SIG-M5 (cell line): ENCODE measurements at regions not wholly inside any gene's neighbourhood (a gene's known extent, or its start where the extent isn't known, plus 50 kb on each side); places are given as distances from the start of the nearest gene placed in this dataset.

ENCODE experiments used
- DNase-seq: peaks from one replicate; lab custom pipeline; 2025; lab: John Stamatoyannopoulos, UW

DNA sequence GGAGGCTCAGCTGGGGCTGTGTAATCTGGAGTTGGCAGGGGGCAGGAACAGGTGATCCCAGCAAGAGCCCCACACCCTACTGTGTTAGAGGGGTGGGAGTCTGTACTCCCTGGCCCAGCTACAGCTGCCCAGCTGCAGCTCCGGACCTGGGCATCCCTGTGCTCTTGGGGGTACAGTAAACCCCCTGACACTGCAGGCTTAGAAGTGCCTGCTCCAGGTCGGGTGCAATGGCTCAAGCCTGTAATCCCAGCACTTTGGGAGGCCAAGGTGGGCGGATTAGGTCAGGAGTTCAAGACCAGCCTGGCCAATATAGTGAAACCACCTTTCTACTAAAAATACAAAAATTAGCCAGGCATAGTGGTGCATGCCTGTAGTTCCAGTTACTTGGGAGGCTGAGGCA, 1228.6 kb upstream of the EYS start:
- DNase-seq = no peak

DNA sequence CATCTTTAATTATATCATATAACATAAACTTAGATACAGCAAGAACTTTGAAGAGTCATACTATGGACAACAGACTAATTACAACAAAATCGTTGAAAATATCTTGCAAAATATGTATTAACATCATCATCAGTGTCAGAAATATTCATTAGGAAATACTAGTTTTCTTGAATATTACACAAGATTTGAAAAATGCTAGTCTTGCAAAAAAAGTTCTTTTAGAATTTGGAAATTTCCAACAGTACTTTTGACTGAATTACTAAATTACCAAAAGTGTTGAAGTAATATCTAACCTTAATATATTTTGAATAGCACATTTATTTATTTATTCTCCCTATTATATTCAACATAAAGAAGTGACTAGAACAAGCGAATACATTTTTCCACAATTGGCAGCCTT, 1224.8 kb upstream of the EYS start:
- DNase-seq = no peak

DNA sequence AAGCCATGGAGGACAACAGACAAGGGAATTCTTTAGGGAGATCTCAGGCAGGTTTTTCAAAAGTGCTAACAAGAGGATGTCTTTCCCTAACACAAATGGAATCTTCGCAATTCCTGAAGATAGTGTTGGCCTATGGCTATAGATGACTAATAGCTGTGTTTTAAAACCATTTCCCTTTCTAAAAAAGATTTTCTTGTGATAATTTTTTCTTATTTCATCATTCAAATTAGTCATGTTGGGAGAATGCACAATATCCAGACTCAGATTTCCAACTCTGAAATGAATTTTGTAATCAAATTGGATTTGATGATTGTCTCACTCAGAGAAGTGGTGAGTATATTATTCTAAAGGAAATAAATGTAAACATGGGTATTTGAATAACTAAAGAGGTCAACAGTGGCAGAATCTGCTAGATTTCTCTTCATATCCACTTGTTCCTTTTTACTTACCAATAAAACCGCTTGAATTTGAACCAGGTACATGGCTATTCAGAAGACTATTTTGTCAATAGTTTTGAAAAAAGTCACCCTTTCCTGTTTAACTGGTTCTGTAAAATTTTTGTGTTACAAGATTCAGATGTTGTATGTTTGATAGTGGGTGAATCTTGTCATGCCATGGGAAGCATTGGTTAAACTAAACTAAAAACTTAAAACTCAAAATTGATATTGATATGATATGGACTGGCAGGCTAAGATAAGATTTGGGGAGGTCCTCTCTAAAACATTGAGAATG, 1223.7 kb upstream of the EYS start:
- no peak for DNase-seq

DNA sequence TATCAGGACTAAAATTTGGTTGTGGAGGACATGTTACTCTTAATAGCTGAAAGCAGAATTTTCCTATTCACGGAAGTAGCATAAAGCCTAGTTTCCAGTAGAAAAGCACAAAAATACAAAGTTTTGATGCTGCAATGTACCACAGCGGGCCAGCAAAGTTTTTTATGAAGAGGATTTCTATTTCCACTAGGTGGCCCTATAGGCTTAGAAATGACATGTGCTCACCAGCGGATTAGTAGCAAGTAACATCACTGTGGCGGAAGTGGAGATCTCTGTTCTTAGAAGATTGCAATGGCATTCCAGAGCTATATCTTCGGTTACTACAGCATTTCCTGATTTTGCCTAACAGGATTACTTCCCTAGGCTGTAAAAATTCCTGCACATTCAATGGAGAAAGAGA, 1219.0 kb upstream of the EYS start:
- no peak for DNase-seq

DNA sequence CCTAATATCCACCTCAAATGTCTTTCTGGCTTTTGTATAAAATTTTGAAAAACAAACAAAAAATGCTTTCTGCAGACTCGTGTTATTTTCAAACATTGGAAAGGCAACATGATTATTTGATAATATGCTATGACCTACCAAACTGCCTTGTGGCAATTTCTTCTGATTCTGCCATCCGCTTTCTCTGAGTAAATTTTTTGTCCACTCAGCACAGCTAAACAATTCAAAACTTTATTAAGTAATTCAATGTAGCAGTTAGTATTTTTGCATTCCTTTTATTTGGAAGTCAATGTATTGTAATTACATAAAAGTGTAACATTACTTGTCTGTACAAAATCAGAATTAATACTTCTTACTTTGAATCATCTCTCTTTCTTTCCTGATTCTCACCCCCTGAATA, 1206.6 kb upstream of the EYS start:
- DNase-seq = no peak

DNA sequence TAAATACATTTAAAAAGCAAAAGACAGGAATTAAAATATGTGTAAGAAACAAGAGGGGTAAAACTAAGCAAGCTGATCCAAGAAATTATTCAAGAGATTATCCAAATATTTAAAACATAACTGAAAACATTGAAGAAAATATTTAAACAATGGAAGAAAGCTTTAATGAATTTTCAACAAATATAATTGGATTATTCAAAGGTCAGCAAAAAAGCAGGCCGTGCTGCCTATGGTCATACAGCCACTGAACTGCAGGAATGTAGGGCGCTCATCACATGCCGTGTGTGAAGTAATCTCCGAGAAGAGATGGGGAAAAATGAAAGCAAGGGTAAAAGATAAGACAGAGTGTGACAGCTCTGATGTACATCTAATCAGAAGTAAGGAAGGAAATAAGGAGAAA, 1195.4 kb upstream of the EYS start:
- DNase-seq = no peak

DNA sequence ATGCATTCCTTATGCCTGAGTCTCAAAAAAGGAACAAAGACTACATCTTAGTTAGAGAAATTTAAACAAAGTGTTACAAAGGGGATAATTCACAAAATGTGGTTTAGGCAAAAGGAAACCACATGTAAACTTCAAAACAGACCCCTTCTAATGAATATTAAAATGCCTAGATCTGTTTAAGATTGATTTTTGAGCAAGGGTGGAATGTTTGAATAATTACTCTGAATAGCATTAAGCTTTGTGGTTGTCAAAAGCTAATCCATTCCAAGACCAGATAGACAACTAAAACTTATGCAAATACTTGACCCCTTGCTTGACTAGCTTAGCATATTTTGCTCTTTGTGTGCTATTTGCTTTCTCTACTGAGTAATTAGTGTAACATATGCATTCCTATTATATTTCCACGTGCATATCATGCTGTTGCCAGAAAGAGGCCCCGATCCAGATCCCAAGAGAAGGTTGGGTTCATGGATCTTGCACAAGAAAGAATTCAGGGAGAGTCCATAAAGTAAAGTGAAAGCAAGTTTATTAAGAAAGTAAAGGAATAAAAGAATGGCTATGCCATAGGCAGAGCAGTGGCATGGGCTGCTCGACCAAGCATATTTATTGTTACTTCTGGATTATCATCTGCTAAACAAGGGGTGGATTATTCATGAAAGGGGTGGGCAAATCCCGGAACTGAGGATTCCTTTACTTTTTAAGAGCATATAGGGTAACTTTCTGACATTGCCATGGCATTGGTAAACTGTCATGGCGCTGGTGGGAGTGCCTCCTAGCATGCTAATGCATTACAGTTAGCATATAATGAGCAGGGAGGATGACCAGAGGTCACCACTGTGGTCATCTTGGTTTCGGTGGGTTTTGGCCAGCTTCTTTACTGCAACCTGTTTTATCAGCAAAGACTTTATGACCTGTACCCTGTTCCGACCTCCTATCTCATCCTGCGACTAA, 1193.4 kb upstream of the EYS start:
- DNase-seq = no peak

DNA sequence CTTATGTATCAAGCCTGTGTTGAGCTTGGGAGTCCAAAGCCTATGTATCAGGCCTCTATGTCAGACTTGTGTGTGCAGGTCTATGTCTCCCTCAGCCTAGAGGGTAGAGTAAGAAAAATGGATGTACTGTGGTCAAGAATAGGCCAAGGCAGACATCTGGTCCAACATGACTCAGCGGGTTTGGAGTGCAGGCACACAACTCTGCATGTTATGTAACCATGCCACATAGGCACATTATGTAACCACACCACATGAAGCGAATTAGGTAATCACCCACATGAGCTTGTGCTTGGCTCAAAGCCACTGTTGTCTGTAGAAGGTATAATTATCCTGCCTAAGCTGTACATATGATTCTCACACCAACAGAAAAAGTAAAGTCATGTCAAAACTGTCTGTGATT, 1190.5 kb upstream of the EYS start:
- no peak for DNase-seq

DNA sequence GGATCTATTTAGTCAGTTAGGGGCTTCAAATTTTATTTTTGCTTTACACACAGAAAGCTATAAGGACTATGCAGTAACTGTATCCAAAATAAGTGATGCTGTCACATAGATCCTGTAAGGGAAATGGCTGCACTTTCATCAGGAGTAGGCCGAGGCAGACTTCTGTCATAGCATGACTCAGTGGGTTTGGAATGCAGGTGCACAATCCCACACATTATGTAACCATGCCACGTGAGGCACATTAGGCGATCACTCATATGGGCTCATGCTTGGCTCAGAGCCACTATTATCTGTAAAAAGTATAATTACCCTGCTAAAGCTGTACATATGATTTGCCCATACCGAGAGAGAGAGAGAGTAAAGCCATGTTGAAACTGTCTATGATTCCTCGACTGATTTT, 1189.4 kb upstream of the EYS start:
- DNase-seq = no peak

DNA sequence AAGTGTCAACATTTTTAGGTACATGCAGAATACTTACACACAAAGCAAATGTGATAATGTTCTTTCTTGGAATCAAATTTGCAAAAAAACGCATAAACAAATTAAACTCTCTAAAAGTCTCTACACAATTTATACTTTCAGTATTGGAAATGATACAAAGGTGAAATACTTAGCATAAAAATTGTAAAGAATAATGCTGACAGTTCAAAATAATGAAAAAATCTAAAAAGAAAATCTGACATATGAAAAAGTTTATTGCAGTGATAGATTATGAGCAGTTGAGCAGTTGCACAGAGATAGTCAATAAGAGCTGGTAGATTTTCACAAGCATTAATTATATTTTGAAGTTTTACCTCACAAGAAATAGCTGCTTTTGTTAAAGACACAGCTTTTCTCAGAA, 1176.4 kb upstream of the EYS start:
- DNase-seq = no peak

DNA sequence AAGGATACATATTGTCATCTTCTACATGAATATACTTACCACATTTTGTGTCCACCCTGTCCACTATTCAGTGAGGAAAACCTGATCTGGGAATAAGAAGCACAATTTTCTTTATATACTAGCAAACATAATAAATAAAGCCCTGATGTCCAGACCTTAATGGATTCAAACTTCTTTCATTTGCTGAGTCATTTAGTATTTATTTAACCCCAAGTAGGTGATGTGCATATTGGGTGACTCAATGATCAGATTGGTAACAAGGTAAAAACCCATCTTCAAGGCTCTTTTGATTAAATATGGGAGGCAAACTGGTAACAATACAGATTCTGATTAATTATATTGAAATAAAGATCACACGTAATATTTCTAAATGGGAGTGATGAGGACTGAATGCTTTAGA, 1159.8 kb upstream of the EYS start:
- no peak for DNase-seq

DNA sequence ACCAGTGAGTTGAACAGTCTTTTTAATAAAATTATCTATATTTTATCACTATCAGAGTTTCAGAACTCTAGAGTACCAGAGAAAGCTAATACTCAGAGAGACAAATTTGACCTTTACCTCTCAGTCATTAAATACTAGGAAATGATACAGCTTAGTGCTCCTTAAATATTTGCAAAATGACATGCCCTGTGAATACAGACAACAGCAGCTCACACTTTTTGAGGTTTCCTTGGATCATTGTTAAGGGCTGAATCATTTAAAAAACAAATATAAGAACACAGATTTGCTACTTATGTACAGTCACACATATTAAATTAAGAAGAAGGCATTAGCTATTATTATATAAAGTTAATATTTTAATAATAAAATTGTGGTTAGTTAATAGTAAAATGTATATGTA, 1158.7 kb upstream of the EYS start:
- DNase-seq = no peak

DNA sequence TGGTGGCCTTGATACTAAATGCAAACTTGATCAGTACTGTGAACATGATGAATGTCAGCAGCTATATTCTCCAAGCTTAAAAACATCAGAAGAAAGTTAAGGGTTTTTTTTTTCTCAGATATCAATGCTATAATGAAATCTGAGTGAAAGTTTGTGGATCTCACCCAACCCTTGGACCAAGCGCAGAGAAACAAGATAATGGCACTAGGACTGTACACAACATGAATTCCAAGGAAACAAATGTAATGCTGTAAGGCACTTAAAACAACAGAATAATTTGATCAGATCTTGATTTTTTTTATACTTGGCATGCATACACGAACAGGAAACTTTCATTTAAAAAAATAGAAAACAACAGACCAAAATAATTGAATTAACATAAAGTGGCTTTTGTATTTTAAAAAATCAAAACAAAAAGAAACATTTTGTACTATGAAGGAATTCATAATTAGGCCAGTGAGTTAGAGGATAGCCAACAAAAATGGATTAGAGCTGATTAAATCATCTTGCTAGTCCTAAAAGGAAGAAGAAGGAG, 1154.0 kb upstream of the EYS start:
- DNase-seq = no peak

DNA sequence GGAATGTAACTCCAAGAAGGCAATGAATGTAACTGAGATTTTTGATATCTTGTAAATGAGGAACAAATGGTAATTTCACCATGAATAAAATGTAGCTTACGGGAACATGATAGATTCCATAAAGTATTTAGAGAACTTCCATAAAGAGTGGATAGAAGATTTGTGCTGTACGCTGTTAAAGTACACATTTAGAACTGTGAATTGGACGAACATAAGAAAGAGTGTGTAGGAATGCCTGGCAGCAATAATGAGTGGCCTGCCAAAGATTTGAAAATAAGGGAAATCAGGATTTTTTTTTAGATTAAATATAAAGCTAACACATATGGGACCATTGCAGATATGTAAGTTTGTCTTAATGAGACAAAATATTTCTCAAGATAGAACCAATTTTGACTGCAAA, 1153.3 kb upstream of the EYS start:
- no peak for DNase-seq

DNA sequence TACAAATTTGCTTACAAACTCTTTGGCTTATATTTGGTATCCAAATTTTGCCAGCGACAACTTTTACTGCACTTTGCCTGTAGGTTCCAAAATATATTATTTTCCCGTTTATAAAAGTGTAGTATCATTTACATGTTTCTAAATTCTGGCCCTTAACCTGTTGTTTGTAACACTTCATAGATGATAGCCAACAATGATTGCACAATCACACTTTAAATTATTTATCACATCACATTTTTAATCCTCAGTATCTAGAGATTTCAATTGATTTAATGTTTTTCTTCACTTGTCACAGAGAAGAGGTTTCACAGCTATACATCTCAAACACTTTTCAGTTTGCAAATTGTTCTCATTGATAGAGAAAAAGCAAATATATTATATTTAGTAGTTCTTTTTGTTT, 1151.2 kb upstream of the EYS start:
- DNase-seq = no peak

DNA sequence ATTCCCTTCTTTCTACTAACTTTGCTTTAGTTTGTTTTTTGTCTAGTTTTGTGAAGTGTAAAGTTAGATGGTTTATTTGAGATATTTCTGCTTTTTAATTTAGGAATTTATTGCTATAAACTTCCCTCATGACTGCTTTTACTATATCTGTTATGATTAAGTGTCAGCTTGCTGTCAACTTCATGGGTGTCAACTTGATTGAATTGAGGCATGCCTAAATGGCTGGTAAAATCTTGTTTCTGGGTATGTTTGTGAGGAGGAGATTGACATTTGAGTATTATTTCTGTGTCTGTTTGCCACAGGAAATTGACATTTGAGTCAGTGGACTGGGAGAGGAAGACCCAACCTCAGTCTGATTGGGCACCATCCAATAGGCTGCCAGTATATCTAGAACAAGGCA, 1147.0 kb upstream of the EYS start:
- no peak for DNase-seq

DNA sequence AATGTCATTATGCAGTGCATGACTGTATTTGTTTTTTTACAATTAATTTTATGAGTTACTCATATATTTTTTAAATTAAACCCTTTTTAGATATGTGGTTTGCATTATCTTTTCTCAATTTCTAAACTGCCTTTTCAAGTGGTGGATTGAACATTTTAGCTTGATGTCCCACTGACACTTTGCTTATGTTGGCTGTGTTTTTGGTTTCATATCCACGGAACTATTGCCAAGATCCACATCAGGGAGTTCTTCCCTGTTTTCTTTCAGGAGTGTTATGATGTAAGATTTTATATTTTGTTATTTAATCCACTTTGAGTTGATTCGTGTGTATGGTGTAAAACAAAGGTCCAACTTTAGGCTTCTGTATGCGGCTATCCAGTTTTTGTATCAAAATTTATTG, 1144.9 kb upstream of the EYS start:
- no peak for DNase-seq

DNA sequence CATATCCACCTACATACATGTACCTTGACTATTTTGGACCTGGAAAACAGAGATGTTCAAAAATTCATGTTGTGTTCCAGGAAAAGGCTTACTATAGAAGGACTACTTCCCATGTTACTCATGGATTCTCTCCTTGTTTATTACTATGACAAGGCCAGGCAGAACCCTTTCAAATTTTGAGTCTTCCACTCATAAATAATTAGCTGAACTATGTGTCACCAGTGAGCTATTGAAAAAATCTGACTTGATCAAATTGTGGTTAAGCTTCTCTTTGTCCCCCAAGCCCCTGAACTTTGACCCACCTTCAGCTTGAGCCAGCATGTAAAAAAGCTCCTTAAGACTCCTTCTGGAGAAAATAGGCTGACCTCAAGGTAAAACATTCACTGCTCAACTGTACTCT, 1142.8 kb upstream of the EYS start:
- DNase-seq = no peak

DNA sequence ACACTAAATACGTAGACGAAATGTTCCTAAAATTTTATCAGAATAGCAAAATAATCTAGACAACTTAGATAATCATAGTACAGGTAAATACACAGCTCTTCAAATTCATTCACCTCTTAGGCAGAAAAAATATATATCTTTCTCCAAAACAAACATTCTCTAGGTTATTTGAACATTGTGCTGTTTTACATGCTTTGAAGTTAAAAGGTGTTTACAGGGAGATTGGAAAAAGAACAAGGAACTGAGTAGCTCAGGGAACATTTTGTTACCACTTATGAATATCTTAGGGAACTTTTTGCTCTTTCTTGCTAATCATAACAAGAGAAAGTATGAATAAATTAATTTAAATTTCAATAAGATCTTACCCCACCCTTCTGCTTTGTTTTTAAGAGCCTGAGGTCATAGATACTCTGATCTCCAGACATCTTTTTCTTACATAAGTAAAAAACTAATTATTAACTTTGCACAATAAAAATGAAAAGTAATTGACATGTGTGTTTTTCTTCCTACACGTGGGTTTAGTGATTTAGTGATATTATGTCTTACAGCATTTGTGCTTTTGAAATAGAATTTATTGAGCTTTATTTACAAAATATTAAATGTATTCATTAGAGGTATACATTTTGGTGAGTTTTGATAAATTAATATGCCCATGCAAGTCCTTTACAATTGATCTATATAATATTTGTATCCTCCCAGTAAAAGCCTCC, 1141.4 kb upstream of the EYS start:
- DNase-seq = no peak

DNA sequence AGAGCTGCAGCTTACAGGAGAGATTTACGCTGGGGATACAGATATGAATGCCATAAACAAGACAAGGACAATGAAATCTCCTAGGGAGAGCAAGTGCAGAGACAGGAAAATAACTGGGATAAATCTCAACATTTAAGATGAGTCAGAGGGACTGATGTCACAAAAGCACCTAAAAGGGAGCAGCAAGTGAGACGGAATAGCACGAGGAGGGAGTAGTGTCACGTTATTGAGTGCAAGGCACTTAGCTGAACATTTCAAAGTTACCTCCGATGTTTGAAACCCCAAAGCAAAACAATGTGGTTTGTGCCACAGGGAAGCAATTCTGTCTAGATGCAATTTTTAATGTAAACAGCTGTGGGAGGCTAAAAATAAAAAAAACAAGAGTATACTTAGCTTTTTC, 1131.7 kb upstream of the EYS start:
- DNase-seq = no peak

DNA sequence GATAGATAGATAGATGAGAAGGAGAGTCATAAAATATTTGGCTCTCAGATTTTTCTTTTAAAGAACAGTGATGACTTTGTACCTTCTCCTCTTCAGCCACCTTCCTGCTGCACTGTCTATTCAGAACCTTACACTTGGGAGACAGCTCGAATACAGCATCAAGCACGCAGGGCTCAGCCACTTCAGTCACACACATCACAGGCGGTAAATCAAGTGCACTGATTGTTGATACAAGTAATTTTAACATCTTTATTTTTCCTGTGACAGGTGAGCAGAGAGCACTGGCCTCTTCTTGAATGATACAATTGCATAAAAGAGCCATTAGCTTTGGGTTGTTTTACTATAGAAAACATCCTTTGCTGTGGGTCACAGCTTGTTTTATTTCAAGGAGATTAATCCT, 1118.5 kb upstream of the EYS start:
- DNase-seq = no peak

DNA sequence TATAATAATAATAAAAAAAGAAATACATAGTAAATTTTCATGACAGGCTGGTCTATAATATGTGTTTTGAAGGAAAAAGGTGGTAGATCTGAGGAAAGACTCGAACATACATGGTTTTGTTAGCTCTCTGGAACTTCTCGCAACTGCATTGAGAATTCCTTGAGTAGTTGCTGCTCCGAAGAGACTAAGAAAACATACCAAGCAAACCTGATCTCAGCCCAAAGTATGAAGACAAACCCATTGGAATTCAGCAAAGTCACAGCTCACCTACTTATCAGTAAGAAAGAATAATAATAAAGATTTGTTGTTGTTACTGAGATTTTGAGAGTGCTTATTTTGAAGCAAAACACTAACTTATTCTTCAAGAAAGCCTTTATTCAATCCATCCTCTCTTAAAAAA, 1107.1 kb upstream of the EYS start:
- DNase-seq = no peak

DNA sequence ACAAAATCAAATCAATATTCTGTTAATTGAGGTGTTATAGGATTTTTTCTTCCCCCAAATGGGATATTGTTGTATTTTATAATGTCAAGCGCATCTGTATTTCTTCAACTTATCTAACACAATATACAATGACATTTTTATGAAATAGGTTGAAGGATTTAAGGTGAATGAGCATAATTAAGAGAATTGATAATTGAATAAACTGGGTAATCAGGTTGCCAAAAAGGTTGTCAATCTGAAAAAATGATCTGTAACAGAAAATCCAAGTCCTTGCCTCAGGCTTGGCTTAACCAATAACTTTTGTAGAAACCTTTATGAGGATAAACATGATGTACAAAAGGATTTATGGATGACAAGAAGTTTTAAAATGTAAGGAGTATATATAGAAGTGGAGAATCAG, 1101.7 kb upstream of the EYS start:
- DNase-seq = no peak
